MM.1S (cell line): ENCODE measurements at regions not wholly inside any gene's neighbourhood (a gene's known extent, or its start where the extent isn't known, plus 50 kb on each side); places are given as distances from the start of the nearest gene placed in this dataset.

Source experiments
- DNase-seq: peaks from one replicate; pipeline ENCODE4 v3.0.0-alpha.2; 2015
- H2AFZ ChIP-seq: fragments of 300-600 bp; sonication (generic); 2 replicates; pipeline ENCODE4 v1.6.0; 2016; ENCODE audit warnings: antibody characterized with exemption, low read length
- H3F3A ChIP-seq: fragments of 300-600 bp; sonication (generic); 2 replicates; pipeline ENCODE4 v1.6.1; 2016; ENCODE audit warnings: mild to moderate bottlenecking, antibody characterized with exemption, low read length, moderate library complexity, mixed read lengths; ENCODE audit not compliant: insufficient read depth
- H3K27ac ChIP-seq: fragments of 300-600 bp; sonication (generic); 2 replicates; pipeline ENCODE4 v1.5.1; 2016; ENCODE audit warnings: mild to moderate bottlenecking, low read length
- H3K27me3 ChIP-seq: fragments of 300-600 bp; sonication (generic); replicated peaks from 2 replicates; pipeline ENCODE4 v1.6.0; 2016; ENCODE audit warnings: low read length; ENCODE audit not compliant: insufficient read depth
- H3K36me3 ChIP-seq: fragments of 300-600 bp; sonication (generic); replicated peaks from 2 replicates; pipeline ENCODE4 v1.6.1; 2016; ENCODE audit warnings: mild to moderate bottlenecking, low read length, mixed read lengths; ENCODE audit not compliant: insufficient read depth
- H3K4me1 ChIP-seq: fragments of 300-600 bp; sonication (generic); 2 replicates; pipeline ENCODE4 v1.6.1; 2016; ENCODE audit warnings: low read length, mixed read lengths
- H3K4me2 ChIP-seq: fragments of 300-600 bp; sonication (generic); 2 replicates; pipeline ENCODE4 v1.6.0; 2016; ENCODE audit warnings: low read depth, low read length
- H3K4me3 ChIP-seq: fragments of 300-600 bp; sonication (generic); 2 replicates; pipeline ENCODE4 v1.5.1; 2016; ENCODE audit warnings: low read length, mixed read lengths
- H3K79me2 ChIP-seq: fragments of 300-600 bp; sonication (generic); 2 replicates; pipeline ENCODE4 v1.6.1; 2016; ENCODE audit warnings: mixed run types, low read length, mixed read lengths
- H3K9ac ChIP-seq: fragments of 300-600 bp; sonication (generic); 2 replicates; pipeline ENCODE4 v1.6.1; 2016; ENCODE audit warnings: low read length, mixed read lengths
- H3K9me2 ChIP-seq: fragments of 300-600 bp; sonication (generic); replicated peaks from 2 replicates; pipeline ENCODE4 v1.6.1; 2016; ENCODE audit warnings: mild to moderate bottlenecking, low read length, mixed read lengths; ENCODE audit not compliant: insufficient read depth
- H3K9me3 ChIP-seq: fragments of 300-600 bp; sonication (generic); replicated peaks from 2 replicates; pipeline ENCODE4 v1.6.1; 2016; ENCODE audit warnings: mild to moderate bottlenecking, low read length, mixed read lengths; ENCODE audit not compliant: insufficient read depth
- H4K20me1 ChIP-seq: fragments of 300-600 bp; sonication (generic); 2 replicates; pipeline ENCODE4 v1.6.1; 2016; ENCODE audit warnings: mild to moderate bottlenecking, low read length, moderate library complexity, mixed read lengths; ENCODE audit not compliant: insufficient read depth
- EZH2 ChIP-seq: fragments of 300-600 bp; sonication (generic); optimal IDR thresholded peaks from 2 replicates; pipeline ENCODE3; 2017; ENCODE audit warnings: low read depth, mild to moderate bottlenecking, antibody characterized with exemption, low read length, mixed read lengths
- EZH2phosphoT487 ChIP-seq: fragments of 300-600 bp; sonication (generic); IDR thresholded peaks from 2 replicates; pipeline ENCODE4 v1.6.1; 2018; ENCODE audit warnings: antibody characterized with exemption, low read length
- TF ChIP-seq, protein P1 (sequence below): fragments of 300-600 bp; sonication (generic); IDR thresholded peaks from 2 replicates; pipeline ENCODE4 v1.5.1; 2016; ENCODE audit warnings: antibody characterized with exemption, low read length, mixed read lengths

DNA sequence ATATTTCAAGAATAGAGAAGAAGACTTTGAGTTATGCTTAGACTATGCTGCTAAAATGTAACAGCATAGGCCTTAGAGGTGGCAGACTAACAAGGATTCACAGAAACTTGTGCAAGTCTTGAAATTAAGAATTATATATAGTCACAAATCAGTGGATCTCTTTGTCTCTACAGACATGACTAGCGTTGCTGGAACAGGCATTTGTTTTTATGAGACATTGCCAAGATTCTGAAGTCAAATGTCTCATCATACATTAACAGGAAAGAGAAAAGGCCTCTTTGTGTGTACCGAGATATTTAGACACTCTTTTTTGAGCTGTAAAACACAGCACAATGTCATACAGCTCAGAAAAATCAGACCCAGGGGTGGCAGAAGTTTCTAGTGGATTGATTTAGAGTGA is 207.1 kb downstream of the TMX3 start:
- H3F3A ChIP-seq = no peaks in the 10 kb centered on the region

DNA sequence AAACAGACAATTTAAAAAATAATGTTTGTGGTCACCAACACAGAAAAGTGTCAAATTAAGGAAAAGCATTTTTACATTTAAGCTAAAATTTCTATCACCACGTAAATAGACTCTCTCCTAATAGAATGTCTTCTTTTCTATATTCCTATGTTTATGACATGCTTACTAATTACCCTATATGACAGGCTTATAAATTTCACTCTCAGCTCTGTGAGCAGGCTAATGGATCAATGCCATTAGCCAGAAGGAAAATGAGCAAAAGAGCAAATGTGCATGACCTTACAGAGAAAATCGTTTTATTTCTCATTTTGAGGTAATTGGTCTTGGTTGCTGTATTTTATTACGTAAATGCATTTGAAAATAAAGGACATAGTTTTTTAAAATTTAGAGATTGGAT is 209.7 kb downstream of the TMX3 start:
- no peaks in the 10 kb centered on the region for H3K36me3 ChIP-seq
- no peak overlapping the region for H3K4me2 ChIP-seq
- H3K4me1 ChIP-seq = no peaks in the 10 kb centered on the region
- no peaks in the 10 kb centered on the region for H3F3A ChIP-seq
- no peak overlapping the region for H3K4me3 ChIP-seq
- H3K27me3 ChIP-seq = no peaks in the 10 kb centered on the region
- TF ChIP-seq EZH2 (no peak), EZH2phosphoT487 (no peak)
- TF ChIP-seq, protein P1, sequence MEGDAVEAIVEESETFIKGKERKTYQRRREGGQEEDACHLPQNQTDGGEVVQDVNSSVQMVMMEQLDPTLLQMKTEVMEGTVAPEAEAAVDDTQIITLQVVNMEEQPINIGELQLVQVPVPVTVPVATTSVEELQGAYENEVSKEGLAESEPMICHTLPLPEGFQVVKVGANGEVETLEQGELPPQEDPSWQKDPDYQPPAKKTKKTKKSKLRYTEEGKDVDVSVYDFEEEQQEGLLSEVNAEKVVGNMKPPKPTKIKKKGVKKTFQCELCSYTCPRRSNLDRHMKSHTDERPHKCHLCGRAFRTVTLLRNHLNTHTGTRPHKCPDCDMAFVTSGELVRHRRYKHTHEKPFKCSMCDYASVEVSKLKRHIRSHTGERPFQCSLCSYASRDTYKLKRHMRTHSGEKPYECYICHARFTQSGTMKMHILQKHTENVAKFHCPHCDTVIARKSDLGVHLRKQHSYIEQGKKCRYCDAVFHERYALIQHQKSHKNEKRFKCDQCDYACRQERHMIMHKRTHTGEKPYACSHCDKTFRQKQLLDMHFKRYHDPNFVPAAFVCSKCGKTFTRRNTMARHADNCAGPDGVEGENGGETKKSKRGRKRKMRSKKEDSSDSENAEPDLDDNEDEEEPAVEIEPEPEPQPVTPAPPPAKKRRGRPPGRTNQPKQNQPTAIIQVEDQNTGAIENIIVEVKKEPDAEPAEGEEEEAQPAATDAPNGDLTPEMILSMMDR = no peak
- H3K27ac ChIP-seq = no peak overlapping the region
- no peaks in the 10 kb centered on the region for H3K9me2 ChIP-seq
- DNase-seq = no peak
- H4K20me1 ChIP-seq = no peaks in the 10 kb centered on the region
- H2AFZ ChIP-seq = no peak overlapping the region
- H3K79me2 ChIP-seq = no peaks in the 10 kb centered on the region
- H3K9ac ChIP-seq = no peak overlapping the region
- H3K9me3 ChIP-seq = no peaks in the 10 kb centered on the region

More for the DNA sequence above, 207.1 kb downstream of the TMX3 start:
- H4K20me1 ChIP-seq = no peaks in the 10 kb centered on the region
- TF ChIP-seq EZH2phosphoT487 (no peak), EZH2 (no peak)
- TF ChIP-seq, protein P1 = no peak
- no peak overlapping the region for H2AFZ ChIP-seq
- no peaks in the 10 kb centered on the region for H3K36me3 ChIP-seq
- no peak overlapping the region for H3K4me2 ChIP-seq
- H3K9me2 ChIP-seq = no peaks in the 10 kb centered on the region
- no peak overlapping the region for H3K4me3 ChIP-seq
- no peak overlapping the region for H3K9ac ChIP-seq
- H3K79me2 ChIP-seq = no peaks in the 10 kb centered on the region
- no peak overlapping the region for H3K27ac ChIP-seq
- DNase-seq = no peak
- H3K4me1 ChIP-seq = no peaks in the 10 kb centered on the region
- H3K9me3 ChIP-seq = no peaks in the 10 kb centered on the region
- no peaks in the 10 kb centered on the region for H3K27me3 ChIP-seq

DNA sequence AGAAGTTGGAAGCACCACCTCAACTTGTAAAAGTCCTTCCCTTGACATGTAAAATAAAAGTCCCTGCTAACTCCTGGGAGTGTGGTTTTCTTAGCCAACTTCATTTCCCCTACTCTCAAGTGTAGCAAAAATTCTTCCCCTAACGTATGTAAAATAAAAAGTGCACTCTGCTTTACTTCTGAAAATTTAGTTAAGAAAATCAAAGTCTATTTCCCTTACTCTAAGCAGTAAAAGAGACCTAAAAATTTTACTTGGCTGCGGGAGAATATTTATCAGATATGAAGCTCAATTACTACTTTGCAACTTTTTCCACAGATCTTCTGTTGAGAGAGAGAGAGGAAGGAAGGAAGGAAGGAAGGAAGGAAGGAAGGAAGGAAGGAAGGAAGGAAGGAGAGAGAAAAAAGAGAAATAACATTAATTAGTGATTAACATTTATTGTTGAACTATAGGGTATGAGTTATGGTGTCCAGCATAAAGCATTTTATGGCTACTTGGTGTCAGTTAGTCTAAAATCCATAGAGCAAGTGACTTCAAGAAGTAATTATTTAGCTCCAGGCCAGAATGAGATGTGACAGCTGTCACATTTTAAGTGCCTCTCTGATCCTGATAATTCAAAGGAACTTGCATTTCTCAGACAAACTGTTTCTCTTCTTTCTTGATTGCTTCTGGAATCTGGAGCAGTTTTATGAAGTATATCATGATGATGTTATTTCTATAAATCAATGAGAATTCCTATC is 210.3 kb downstream of the TMX3 start:
- no peak overlapping the region for H3K4me3 ChIP-seq
- DNase-seq = no peak

More for the DNA sequence above, 210.3 kb downstream of the TMX3 start:
- H3K27ac ChIP-seq = no peak overlapping the region
- no peaks in the 10 kb centered on the region for H3K4me1 ChIP-seq
- H4K20me1 ChIP-seq = no peaks in the 10 kb centered on the region
- H3K36me3 ChIP-seq = no peaks in the 10 kb centered on the region
- H2AFZ ChIP-seq = no peak overlapping the region
- H3K9ac ChIP-seq = no peak overlapping the region
- H3K9me2 ChIP-seq = no peaks in the 10 kb centered on the region
- no peaks in the 10 kb centered on the region for H3K27me3 ChIP-seq
- H3F3A ChIP-seq = no peaks in the 10 kb centered on the region
- TF ChIP-seq EZH2 (no peak), EZH2phosphoT487 (no peak)
- TF ChIP-seq, protein P1 = no peak
- no peak overlapping the region for H3K4me2 ChIP-seq
- no peaks in the 10 kb centered on the region for H3K79me2 ChIP-seq
- H3K9me3 ChIP-seq = no peaks in the 10 kb centered on the region
